HL-60 (cell line): ENCODE measurements at regions not wholly inside any gene's neighbourhood (a gene's known extent, or its start where the extent isn't known, plus 50 kb on each side); places are given as distances from the start of the nearest gene placed in this dataset.

Source experiments
- POLR2AphosphoS5 ChIP-seq: IDR thresholded peaks from 2 replicates; pipeline ENCODE4 v1.6.1; 2012; ENCODE audit warnings: low read depth
- SPI1 ChIP-seq: IDR thresholded peaks from 2 replicates; pipeline ENCODE4 v1.6.1; 2012; ENCODE audit warnings: low read depth, mild to moderate bottlenecking, borderline replicate concordance
- TF ChIP-seq, protein P1 (sequence below): IDR thresholded peaks from one replicate; pipeline ENCODE4 v1.5.1; 2011; ENCODE audit warnings: low read length, control low read depth, inconsistent platforms; ENCODE audit not compliant: insufficient read depth
- TF ChIP-seq, protein P2 (sequence below): IDR thresholded peaks from 2 replicates; pipeline ENCODE4 v1.6.1; 2012; ENCODE audit warnings: low read depth; ENCODE audit not compliant: insufficient replicate concordance

DNA sequence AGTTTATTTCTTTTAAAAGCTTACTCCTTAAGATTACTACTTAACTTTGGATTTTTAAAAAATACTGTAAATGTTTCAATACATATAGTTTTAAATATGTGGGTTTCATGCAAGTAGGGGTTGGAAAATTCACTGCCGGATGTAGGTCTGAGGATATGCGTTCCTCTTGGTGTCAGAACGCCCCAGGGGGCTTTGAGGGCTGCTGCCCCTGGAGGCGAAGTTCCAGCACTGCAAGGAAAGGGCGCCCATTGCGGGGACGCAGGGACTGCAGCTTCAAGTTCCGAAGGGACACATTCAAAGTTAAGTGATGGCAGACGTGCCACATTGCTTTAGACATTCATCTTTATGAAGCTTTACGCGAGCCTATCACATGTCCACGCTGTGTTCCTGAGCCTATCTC, 152.9 kb downstream of the SOD2 start:
- TF ChIP-seq, protein P1, sequence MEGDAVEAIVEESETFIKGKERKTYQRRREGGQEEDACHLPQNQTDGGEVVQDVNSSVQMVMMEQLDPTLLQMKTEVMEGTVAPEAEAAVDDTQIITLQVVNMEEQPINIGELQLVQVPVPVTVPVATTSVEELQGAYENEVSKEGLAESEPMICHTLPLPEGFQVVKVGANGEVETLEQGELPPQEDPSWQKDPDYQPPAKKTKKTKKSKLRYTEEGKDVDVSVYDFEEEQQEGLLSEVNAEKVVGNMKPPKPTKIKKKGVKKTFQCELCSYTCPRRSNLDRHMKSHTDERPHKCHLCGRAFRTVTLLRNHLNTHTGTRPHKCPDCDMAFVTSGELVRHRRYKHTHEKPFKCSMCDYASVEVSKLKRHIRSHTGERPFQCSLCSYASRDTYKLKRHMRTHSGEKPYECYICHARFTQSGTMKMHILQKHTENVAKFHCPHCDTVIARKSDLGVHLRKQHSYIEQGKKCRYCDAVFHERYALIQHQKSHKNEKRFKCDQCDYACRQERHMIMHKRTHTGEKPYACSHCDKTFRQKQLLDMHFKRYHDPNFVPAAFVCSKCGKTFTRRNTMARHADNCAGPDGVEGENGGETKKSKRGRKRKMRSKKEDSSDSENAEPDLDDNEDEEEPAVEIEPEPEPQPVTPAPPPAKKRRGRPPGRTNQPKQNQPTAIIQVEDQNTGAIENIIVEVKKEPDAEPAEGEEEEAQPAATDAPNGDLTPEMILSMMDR, result no peak
- TF ChIP-seq, protein P2, sequence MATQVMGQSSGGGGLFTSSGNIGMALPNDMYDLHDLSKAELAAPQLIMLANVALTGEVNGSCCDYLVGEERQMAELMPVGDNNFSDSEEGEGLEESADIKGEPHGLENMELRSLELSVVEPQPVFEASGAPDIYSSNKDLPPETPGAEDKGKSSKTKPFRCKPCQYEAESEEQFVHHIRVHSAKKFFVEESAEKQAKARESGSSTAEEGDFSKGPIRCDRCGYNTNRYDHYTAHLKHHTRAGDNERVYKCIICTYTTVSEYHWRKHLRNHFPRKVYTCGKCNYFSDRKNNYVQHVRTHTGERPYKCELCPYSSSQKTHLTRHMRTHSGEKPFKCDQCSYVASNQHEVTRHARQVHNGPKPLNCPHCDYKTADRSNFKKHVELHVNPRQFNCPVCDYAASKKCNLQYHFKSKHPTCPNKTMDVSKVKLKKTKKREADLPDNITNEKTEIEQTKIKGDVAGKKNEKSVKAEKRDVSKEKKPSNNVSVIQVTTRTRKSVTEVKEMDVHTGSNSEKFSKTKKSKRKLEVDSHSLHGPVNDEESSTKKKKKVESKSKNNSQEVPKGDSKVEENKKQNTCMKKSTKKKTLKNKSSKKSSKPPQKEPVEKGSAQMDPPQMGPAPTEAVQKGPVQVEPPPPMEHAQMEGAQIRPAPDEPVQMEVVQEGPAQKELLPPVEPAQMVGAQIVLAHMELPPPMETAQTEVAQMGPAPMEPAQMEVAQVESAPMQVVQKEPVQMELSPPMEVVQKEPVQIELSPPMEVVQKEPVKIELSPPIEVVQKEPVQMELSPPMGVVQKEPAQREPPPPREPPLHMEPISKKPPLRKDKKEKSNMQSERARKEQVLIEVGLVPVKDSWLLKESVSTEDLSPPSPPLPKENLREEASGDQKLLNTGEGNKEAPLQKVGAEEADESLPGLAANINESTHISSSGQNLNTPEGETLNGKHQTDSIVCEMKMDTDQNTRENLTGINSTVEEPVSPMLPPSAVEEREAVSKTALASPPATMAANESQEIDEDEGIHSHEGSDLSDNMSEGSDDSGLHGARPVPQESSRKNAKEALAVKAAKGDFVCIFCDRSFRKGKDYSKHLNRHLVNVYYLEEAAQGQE, result no peak
- TF ChIP-seq POLR2AphosphoS5 (no peak), SPI1 (no peak)
